DMS114 treated with DMSO at 0.1 percent for 48 hours (cell line): ENCODE measurements at regions not wholly inside any gene's neighbourhood (a gene's known extent, or its start where the extent isn't known, plus 50 kb on each side); places are given as distances from the start of the nearest gene placed in this dataset.

Experiments
- DNase-seq: peaks from one replicate; lab custom pipeline; 2025; ENCODE audit not compliant: unreplicated experiment; lab: John Stamatoyannopoulos, UW

DNA sequence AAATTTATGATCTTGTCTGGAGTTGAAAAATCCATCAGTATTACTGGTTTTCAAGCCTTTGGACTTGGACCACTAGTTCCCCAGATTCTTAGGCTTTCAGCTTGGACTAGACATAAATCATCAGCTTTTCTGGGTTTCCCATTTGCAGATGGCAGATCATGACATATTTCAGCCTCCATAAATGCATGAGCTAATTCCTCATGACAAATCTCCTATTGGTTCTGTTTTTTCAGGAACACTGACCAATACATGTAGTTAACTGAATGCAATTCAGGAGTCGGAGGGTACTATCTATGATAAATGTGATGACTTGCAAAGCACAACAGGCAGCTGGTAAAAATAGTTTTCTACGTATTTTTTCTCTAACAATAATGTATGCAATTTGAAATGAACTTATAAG is 635.6 kb downstream of the TRAM1L1 start:
- no peak for DNase-seq

DNA sequence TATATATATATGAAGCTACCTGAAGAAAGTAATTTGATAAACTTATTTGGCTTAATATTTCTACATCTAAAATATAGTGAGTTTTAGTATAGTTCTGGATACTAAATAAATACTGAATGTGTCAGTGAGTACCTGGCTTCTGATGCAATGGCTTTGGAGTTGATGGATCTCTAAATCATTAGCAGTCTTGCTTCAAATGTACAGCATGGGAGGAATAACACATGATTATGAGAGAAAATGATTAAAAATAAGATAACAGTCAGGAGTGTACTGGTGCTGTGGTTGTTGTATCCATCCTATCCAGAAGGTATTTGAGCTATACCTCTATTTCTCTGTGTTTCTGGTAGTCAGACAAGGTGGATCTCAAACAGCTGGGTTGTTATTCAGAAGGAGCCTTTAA is 641.3 kb downstream of the TRAM1L1 start:
- no peak for DNase-seq

DNA sequence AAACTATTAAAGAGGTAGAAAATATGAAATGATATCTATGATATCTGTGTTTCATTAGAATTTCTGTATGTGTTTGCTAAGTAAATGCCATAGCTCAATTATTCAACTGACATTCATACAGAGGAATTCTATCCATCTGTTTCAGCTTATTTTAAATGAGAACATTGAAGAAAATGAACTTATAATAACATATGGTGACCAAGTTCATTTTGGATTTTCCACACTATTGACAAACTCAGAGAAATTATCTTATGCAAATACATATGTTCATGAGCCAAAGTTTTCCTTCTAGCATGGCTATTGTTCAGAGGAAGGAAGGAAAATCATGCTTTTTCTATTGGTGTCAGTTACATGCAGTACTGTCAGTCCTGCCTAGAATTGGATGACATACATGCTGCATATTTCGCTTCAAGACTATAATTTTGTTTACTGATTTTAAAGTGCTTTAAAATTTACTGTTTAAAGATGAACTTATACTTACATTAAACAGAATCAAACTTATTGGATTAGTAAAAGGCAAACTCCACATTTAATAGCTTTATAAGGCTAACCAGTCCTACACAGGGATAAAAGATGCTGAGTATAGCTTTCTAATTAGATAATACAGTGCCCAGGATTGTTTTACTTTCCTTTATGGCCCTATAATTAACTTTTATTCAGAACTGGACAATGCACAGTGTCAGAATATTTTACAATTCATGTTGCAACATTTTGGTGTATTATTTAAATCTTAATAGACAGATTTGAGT is 646.2 kb downstream of the TRAM1L1 start:
- DNase-seq, result no peak

DNA sequence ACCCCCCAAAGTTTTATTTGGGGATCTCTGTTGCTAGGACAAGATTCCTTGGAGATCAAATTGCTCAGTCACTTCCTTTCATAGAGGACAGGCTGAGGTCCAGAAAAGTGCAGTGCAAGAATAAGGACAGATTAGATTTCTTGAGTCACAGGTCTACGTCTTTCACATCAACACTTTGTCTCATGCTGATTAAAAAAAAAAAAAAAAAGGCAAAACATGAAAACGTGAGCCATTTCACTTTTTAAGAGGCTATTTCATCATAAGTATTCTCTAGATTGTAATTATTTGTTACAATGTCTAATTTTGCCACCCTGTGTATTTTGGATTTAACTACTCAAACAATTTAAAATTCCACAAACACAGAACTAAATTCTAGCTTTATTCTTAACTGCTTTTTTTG is 647.0 kb downstream of the TRAM1L1 start:
- no peak for DNase-seq

DNA sequence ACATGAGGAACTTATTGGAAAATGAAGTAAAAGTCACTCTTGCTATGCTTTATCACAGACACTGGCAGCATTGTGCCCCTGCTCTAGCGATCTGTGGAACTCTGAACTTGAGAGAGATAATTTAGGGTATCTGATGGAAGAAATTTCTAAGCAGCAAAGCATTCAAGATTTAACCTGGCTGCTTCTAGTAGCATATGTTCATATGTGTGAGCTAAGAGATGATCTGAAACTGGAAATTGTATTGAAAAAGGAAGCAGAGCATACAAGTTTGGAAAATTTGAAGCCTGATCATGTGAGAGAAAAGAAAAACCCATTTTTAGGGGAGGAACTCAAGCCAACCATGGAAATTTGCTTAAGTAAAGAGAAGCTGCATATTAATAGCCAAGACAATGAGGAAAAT is 657.7 kb downstream of the TRAM1L1 start:
- DNase-seq, result no peak

DNA sequence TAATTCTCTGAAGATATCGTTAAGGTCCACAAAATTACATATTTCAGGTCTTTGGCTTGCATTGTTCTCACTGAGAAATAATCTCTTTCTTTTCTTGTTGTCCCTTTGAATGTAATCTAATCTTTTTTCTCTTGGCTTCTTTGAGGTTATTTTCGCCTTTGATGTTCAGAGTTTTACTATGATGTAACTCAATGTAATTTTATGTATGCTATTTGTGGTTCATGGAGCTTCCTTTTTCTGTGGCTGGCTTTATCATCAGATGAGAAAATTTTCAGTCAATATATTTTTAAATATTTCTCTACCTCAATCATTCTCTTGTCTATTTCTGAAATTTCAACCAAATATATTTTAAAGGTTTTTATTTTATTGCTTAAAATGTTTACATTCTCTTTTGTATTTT is 672.2 kb downstream of the TRAM1L1 start:
- DNase-seq, result no peak

DNA sequence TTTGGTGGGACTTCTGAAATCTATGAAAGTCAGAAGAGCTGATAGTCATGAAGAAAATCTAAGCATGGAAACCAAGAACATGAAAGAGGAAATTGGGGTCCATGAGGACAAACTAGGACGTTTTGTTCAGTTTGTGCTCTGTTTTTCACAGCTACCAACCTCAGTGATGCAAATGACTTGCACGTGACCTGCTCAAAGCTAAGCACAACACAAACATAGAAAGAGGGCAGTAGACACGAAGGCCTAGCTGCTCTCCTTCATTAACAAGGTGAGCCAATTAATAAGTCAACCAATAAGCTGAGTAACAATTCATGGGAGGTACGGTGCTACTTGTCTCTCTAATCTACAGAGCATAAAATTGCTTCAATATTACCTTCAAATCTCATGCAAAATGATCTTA is 684.1 kb downstream of the TRAM1L1 start:
- no peak for DNase-seq

DNA sequence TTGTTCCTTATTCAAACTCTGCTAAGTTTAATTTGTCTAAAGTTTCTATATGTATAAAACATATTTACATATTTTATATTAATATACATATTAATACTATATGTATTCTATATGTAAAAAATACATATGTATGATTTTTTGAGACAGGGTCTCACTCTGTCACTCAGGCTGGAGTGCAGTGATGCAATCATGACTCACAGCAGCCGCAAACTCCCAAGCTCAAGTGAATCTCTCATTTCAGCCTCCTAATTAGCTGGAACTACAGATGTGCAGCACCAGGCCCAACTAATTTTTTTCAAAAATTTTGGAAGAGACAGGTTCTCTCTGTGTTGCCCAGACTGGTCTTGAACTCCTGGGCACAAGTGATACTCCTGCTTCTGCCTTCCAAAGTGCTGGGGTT is 684.9 kb downstream of the TRAM1L1 start:
- no peak for DNase-seq

DNA sequence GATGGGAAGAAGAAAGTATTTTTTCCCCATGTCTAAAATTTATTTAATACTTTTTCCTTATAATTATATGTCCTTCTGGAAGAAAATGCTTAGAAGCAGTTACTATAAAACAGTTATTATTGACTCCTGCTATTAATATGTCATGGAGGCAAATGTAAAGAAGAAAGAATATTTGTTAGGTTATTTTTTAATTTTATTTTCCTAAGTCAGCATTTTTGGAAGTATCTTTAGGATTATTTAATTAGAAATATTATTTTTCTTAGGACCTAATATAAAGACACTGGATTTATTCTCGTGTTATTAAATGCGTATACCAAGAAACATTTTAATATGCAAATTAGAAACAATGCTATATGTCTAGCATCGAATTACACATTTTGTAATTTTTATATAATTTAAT is 687.7 kb downstream of the TRAM1L1 start:
- DNase-seq, result no peak

DNA sequence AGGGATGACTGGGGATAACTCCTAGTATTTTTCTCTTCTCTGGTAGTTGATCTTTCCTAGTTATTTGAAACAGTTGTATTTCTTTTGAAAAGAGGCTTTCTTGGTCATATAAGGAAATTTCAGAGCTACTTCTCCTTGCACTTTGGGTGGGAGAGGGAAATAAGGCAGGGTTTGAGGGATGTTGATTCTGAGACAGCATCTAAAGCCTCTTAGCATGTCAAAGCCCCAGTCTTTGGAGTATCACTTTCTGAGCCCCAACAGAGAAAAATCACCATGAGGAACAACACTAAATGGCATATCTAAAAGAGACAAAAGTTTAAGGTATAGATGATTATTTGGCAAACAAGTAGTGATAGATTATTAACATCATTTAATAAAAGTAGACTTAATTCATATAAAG is 688.1 kb downstream of the TRAM1L1 start:
- no peak for DNase-seq

DNA sequence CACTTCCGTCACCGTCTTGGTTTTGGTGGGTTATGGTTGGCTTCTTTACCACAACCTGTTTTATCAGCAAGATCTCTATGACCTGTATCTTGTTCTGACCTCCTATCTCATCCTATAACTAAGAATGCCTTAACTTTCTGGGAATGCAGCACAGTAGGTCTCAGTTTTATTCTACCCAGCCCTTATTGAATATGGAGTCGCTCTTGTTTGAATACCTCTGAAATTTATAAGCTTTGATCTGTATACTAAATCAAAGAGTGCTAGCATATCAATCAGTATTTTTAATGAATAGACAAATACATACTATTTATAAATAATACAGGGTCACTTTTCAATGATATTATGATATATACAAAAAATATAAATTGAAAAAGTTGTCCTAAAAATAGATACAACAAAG is 690.0 kb downstream of the TRAM1L1 start:
- no peak for DNase-seq

DNA sequence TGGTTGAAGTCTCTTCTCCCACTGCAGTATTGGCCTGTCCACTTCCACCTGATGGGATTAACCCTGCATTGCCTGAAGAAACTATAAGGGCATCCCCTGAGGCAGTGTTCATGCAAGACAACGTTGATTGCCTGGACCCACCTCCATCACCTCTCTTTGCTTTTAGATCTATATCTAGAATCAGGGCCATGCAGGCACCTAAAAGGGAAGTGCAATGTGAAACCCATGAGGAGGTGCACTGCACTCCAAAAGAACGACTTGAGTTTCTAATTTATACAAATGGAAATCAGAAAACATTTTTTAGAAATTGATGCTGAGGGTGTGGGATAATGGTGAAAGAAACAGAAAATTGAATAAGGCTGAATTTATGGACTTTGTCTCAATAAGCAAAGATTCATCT is 694.4 kb downstream of the TRAM1L1 start:
- DNase-seq, result no peak

DNA sequence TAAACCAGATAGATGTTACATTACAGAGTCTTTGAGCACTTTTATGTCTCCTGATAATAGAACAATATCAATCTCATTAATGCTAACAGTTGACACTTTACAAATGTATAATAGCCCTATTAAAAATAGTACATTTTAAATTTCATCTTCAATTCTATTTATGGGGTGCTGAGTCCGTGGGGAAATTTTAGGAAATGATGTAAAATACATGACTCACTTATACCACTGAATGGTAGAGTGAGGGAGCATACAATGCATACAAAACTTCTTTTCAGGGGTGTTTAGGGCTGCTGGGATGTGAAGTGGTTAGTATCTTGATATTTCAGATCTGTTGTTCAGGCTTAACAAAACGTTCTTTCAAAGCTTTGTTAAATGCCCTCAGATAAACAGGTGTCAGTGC is 696.2 kb downstream of the TRAM1L1 start:
- no peak for DNase-seq

DNA sequence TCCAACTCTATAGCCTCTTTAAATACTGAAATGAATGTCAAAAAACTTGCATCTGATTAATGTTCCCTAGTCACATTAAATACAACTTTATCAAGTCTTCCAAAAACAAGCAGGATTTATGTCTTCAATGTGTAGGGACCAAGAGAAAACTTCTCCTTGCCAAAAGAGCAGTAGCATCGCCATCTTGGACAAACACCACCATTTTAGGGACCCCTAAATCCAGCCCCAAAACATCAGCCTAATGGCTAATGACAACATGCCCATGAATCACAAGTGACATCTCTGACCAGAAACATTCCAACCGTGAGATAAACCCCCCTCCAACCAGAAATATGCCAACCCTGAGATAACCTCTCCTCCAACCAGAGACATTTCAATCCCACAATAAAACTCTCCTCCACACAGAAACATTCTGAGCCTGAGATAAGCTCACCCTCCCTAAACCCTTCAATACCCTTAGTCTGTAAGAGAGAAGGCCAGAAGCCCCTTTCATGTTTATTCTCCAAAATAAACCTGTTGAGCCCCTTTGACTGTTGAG is 697.4 kb downstream of the TRAM1L1 start:
- no peak for DNase-seq

DNA sequence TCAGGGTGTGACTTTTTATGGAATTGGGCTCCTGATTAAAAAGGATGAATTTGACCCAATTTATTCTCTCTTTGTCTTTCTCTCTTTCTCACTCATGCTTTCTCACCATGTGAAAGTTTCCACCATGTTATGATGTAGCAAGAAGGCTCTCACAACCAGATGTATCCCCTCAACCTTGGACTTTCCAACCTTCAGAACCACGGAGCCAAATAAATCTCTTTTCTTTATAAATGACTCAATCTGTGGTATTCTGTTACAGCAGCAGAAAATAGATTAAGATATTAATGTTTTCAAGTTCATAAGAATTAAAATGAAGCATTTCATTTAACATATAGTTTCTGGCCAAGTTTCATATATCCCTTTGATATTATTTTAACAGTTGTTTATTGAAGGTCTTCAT is 698.5 kb downstream of the TRAM1L1 start:
- DNase-seq, result no peak

DNA sequence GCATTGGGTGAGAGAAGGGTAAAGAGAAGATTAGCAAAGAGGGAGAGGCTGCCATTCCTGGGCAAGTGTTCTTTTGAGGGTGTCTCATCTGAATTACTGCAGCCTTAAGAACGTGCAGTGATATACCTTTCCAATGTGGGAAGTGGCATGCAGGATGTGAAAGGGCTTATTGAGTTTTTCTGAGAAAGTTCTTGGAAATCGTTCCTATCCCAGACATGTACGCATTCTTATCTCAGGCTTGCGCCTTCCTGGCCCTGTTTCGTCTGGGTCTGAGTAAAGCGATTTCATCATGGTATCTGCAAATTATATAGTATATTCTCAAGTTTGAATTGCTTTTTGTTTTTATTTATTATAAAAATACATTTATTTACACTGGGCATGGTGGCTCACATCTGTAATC is 699.8 kb downstream of the TRAM1L1 start:
- DNase-seq, result no peak

DNA sequence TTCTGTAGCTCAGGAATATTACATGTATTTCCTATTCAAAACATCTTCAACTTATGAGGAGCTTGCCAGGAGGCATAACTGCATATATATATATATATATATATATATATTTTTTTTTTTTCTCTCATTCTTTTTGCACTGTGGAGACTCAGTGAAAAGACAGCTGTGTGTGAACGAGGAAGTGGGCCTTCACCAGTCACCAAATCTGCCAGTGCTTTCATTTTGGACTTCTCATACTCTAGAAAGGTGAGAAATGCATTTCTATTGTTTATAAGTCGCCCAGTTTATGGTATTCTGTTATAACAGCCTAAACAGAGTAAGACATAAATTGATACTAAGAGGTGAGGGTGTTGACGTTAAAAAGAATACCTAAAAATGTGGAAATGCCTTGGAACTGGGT is 710.6 kb downstream of the TRAM1L1 start:
- DNase-seq, result no peak

DNA sequence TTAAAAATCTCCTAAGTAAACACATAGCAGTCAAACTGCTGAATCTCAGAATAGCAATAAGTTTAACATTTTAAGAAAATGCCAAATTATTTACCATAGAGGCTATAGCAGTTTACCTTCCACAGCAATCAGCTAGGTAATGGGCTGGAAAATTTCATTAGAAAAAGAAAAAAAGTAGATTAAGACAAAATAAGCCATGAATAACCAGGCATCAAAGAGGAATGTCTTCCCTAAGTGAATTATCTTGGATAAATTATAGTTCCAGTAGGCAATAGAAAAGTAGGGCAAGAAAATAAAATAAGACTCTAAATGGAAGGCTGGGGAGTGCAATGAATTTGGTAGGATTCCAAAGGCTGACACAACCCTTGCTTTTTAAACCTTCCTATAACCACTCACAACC is 722.8 kb downstream of the TRAM1L1 start:
- DNase-seq, result no peak

DNA sequence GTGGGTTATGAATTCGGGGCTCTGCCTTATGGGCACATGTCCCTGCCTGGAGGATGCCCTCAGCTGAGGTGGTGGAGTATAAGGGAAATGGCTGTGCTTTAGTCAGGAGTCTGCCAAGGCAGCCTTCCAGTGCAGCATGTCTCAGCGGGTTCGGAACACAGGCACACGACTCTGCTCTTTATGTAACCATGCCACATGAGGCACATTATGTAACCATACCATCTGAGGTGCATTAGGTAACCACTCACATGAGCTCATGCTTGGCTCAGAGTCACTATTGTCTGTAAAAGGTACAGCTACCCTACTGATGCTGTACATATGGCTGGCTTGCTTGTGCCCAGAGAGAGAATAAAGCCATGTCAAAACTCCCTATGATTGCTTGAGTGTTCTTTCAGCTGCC is 723.6 kb downstream of the TRAM1L1 start:
- DNase-seq, result no peak

DNA sequence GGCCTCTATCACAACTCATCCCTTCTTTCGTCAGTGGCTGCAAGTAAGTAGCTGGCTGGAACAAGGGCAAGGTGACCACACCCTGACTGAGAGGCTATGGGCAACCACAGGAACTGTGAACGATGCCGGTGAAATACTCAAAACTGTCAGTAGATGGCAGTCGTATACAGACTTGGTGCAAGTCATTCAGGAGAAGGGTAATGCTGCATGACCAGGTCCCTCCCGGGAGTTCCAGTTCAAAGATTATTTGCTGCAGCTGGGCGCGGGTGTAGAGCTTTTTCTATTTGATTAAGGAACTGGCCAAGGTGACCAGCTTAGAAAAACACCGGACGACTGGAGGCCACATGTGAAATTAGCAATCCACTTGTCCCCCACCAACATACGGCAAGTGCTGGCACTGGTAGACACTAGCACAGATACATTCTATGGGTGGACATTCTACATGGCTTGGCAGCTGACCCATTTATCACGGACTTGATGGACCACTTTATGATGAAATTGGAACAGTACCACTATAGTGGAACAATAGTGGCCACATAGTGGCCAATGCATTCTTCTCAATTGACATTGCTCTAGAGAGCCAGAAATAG is 726.6 kb downstream of the TRAM1L1 start:
- peak; percentile 14 for DNase-seq

DNA sequence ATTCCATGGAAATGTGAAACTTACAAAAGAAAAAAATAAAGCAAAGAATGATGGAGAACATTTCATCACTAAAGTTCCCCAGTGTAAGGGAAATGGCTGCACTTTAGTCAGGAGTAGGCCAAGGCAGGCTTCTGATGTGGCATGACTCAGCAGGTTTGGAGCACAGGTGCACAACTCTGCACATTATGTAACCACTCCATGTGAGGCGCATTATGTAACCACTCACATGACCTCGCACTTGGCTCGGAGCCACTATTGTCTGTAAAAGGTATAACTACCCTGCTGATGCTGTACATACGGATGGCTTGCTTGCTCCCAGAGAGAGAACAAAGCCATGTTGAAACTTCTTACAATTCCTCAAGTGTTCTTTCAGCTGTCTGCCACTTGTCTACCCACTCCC is 727.6 kb downstream of the TRAM1L1 start:
- no peak for DNase-seq

DNA sequence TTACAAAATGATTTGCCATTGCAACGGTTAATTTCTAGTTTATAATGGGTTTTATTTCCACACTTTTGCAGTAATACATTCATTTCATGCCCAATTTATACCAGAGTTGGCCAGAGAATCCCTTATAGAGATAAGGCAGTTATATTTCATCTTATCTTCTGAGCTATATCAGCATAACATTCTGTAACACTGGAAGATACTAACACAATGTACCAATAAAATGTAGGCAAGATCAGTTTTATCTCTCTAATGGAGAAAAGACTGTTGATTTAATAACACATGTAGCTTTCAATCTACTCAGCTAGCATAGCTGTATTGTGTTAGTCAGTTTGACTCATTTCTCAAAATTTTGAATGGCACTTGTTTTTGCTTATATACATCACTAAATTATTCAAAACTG is 738.6 kb downstream of the TRAM1L1 start:
- DNase-seq, result no peak

DNA sequence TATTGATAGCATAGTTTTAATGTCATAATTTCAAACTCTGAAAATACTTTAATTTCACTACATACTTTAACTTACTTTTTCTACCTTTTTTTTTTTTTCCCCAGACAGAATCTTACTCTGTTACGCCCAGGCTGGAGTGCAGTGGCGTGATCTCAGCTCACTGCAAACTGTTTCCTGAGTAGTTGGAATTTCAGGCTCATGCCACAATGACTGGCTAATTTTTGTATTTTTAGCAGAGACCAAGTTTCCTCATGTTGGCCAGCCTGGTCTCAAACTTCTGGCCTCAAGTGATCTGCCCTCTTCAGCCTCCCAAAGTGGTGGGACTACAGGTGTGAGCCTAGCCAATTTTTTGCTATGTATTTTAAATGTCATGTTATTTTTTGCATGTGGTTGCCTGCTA is 741.6 kb downstream of the TRAM1L1 start:
- DNase-seq, result no peak
